ENCODE measurements at regions not wholly inside any gene's neighbourhood (a gene's known extent, or its start where the extent isn't known, plus 50 kb on each side); places are given as distances from the start of the nearest gene placed in this dataset.
"Not testable (repeated sequence)": the region's sequence is repeated elsewhere in the genome, so short reads cannot be mapped to it uniquely, and the experiment has no call there.

DNA sequence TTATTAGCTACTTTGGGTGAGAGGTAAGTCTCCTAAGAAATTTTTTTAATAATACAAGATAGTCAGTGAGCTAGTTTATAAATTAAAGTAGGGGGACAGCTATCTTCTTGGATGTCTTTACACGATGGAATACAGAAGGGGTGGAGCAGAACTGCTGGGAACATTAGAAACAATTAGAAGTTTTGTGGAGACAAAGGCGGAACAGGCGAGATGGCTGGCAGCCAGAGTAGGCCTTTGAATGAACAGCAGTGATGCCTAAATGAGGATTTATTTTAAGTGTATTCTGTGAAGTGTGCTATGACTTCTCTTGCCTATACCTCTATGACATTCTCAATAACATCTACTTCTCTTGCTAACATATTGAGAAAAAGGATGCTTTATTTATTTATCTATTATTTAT lies 1345.3 kb upstream of the SEL1L start:
- no peak for DNase-seq

- DNase-seq = no peak
Observed at GRCh38 chr14:82879949-82880535, 1346.4 kb upstream of the SEL1L start.

DNA sequence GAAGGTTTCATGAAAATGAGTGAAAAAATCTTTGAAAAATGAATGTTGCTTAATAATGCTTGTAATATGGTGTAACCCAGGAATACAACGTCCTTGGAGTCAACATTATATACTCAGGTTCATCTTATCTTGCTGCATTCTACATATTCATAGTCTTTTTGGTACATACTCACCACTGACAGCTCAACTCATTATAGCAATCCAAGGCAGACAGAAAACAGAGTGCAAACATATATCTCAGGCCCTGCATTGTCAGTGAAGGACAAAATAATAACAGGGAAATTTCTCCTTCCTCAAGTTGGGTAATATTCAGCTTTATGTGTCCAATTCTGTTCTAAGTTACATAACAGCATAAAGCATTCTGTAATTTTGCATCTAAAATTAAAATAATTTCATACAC lies 1353.0 kb upstream of the SEL1L start:
- no peak for DNase-seq

- no peak for DNase-seq
Observed at GRCh38 chr14:82889701-82890100, 1356.0 kb upstream of the SEL1L start.

DNA sequence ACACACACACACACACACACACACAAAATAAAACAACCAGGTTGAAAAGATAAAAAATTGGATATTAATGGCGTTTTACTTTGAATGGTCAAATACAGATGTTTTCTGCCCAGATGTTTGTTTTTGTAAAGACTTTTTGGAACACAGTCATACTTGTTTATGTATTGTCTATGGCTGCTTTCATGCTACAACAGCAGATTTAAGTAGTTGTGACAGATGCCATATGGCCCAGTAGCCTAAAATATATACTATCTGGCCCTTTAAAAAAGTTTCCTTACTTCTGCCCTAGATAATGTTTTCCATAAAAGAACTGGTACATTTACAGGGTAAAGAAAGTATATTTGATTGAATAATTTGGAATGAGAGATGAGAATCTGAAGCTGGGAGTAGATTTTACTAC lies 1362.8 kb upstream of the SEL1L start:
- DNase-seq = no peak

GRCh38 chr14:82897469-82898308 lies 1364.0 kb upstream of the SEL1L start:
- no peak for DNase-seq

DNA sequence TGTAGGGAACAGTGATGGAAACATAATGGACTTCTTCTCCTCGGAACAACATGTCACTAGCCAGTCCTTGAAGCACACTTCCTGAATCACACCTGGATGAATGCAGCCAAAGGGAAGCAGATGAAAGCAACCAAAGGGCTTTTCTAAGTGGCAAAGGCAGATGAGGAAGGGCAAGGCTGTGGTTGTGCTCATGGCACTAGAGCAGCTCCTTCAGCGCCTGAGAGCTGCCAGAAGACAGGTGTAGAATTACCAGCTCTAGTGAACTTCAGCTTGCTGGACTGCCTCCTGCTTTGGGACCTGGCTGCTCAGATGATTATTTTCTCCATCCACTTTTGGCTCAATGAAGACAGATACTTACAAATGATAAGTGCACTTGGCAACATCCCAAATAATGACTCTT lies 1372.1 kb upstream of the SEL1L start:
- no peak for DNase-seq

GRCh38 chr14:82911930-82912329 lies 1378.3 kb upstream of the SEL1L start:
- DNase-seq = no peak

DNA sequence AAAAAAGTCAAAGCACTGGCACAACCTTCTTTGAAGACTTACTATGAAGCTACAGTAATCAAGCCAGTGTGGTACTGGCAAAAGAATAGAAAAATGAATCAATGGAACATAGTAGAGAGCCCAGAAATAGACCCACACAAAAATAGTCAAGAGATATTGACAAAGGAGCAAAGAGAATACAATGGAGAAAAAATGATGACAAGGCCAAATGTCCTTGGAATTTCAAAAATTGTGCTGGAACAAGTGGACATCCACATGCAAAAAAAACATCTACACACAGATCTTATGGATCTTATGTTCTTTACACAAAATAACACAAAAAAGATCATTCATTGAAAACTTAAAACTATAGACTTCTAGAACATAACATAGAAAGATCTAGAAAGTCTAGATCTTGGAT lies 1379.7 kb upstream of the SEL1L start:
- DNase-seq = no peak

DNA sequence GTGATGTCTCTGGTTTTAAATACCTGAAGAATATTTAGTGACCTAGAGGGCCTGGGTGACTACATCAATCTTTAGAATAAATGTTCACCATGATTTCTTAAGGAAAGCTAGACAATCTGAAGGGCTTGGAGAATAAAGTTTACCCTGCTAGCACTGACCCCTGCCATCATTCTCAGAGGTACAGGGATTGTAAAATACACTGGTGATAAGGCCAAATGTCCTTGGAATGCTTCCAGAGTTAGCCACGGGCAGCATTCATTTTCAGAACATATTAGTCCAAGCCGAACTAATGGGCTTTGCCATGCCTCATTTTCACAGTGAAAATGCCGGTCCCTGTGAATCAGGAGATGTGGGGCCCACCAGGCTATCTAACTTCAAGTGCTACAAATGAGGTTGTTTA lies 1381.7 kb upstream of the SEL1L start:
- no peak for DNase-seq

DNA sequence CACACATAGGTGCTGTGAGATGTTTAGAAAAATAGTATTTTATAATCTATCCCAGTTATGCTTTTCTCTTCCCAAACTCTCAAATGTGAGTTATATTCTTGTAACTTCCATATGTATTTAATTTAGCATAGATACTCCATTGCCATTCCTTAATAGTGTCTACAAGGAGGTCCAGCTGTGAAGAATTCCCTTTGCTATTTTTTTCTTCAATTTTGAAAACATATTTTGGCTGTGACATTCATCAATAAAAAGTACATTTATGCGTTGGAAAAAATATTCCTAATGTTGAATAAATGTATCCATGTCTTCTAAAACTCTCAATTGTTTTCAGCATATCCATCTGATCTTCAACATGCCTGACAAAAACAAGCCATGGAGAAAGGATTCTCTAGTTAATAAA lies 1402.0 kb upstream of the SEL1L start:
- DNase-seq = no peak

DNA sequence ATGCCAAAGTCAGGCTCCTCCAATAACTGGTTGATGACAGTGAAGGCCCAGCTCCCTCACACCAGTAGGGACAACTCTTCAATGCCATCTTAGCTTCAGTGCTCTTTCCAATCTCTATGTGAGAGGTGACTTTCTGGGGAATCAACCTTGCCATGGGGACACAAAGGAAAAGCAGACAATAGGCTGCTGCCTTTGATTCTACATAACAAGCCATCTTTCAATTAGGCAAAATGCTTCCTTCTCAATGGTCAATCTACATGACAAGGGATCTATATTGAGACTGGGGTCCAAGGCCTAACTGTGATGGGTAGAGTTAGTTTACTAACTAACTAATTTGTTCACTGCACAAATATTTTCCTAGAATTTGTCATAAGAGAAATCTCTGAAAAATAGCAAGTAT lies 1417.5 kb upstream of the SEL1L start:
- no peak for DNase-seq

GRCh38 chr14:82963756-82964155 lies 1430.1 kb upstream of the SEL1L start:
- DNase-seq = no peak

DNA sequence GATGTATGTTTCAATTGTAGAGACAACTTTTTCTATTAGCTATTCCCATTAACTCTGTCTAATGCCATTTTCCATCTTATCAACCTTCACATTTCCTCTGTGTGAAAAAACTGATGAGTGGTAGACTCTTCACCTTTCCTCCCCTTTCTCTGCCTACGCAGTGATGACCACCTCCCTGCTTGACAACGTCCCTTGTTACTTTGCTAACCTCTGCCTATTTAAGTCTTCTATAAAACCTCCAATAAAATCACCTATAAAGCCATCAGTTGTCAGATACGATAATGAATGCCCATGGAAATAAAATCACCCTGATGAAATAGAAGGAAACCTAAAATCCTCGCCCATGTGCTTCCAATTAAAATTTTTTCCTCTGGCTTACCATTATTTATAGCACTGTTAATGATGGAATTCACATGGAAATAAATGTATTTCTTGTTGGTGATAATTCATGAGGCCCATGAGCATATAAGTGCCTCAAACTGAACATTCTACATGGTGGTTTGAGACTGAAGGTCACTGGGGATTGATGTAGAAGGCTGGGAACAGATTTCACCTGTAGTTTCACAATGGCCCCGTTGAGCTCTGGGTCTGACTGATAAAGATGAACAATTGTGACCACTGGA lies 1454.0 kb upstream of the SEL1L start:
- no peak for DNase-seq

DNA sequence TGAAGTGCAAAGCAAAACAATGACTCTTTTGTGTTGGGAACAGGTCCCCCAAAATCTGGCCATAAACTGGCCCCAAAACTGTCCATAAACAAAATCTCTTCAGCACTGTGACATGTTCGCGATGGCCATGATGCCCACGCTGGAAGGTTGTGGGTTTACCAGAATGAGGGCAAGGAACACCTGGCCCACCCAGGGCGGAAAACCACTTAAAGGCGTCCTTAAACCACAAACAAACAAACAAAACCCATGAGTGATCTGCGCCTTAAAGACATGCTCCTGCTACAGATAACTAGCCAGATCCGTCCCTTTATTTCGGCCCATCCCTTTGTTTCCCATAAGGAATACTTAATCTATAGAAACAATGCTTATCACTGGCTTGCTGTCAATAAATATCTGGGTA lies 1460.9 kb upstream of the SEL1L start:
- DNase-seq = not testable (repeated sequence)

GRCh38 chr14:82999802-83000201 lies 1466.1 kb upstream of the SEL1L start:
- DNase-seq = no peak

DNA sequence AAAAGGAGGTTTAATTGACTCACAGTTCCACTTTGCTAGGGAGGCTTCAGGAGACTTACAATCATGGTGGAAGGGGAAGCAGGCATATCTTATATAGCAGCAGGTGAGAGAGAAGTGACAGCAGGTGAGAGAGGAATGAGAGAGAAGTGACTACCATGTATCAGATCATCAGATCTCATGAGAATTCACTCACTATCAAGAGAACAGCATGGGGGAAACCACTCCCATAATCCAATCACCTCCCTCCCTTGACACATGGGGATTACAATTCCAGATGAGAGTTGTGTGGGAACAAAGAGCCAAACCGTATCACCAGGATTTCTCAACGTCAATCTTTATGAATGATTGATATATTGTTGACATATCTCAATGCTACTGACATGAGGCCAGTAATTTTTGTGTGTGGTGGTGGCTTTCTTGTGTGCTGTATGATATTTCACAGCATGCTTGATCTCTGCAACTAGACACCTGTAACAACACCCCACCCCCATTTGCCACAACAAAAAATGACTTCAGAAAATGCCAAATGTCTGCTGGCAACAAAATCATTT lies 1470.9 kb upstream of the SEL1L start:
- DNase-seq = no peak

- no peak for DNase-seq
Observed at GRCh38 chr14:83006121-83006670, 1472.5 kb upstream of the SEL1L start.

DNA sequence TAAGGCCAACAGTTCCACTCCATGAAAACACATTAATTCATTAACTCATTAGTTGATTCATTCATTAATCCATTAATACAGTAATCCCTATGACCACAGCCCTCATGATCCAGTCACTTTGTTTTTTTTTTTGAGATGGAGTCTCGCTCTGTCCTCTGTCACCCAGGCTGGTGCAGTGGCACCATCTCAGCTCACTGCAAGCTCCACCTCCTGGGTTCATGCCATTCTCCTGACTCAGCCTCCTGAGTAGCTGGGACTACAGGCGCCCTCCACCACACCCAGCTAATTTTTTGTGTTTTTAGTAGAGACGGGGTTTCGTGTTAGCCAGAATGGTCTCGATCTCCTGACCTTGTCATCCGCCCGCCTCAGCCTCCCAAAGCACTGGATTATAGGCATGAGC lies 1473.4 kb upstream of the SEL1L start:
- DNase-seq = not testable (repeated sequence)

- DNase-seq = no peak
Observed at GRCh38 chr14:83007641-83008225, 1474.1 kb upstream of the SEL1L start.

DNA sequence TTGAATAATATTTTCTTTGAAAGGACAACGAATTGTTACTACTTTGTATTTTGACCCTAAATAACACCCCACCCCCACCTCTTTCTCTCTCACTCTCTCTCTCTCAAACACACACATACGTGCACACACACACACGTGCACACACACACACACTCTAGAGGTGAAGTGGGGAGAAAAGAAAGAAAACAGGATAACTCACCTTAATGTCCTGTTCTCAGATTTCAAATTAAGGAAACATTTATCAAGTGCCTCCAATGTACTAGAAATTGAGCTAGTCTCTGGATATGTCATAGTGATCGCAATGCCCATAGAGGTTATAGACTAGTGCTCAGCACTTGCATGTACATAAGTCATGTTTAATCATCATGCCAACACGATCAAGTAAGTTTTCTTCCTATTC lies 1483.6 kb upstream of the SEL1L start:
- DNase-seq = no peak

- DNase-seq = no peak
Observed at GRCh38 chr14:83019744-83020414, 1486.2 kb upstream of the SEL1L start.

- DNase-seq = no peak
Observed at GRCh38 chr14:83021323-83021722, 1487.7 kb upstream of the SEL1L start.
